WERI-Rb-1 (cell line): ENCODE measurements at regions not wholly inside any gene's neighbourhood (a gene's known extent, or its start where the extent isn't known, plus 50 kb on each side); places are given as distances from the start of the nearest gene placed in this dataset.

Experiments
- DNase-seq: peaks from one replicate; pipeline ENCODE4 v3.0.0-alpha.2; 2020
- H3K27ac ChIP-seq: fragments of 250-450 bp; sonication (Bioruptor Pico); 2 replicates; pipeline ENCODE4 v1.5.1; 2020; ENCODE audit warnings: mild to moderate bottlenecking, moderate library complexity
- H3K27me3 ChIP-seq: fragments of 250-450 bp; sonication (Bioruptor Pico); 2 replicates; pipeline ENCODE4 v1.5.1; 2021; ENCODE audit warnings: mild to moderate bottlenecking, low read depth, moderate library complexity; ENCODE audit not compliant: insufficient read depth, severe bottlenecking
- H3K36me3 ChIP-seq: fragments of 250-450 bp; sonication (Bioruptor Pico); 2 replicates; pipeline ENCODE4 v1.5.1; 2020; ENCODE audit warnings: mild to moderate bottlenecking, moderate library complexity
- H3K4me3 ChIP-seq: 2 replicates; pipeline ENCODE4 v1.5.1; 2011; ENCODE audit warnings: low read depth, mild to moderate bottlenecking, control low read depth, low read length
- H3K9me3 ChIP-seq: fragments of 250-450 bp; sonication (Bioruptor Pico); 2 replicates; pipeline ENCODE4 v1.5.1; 2021; ENCODE audit warnings: mild to moderate bottlenecking, moderate library complexity; ENCODE audit not compliant: severe bottlenecking
- CTCF ChIP-seq: IDR thresholded peaks from 2 replicates; pipeline ENCODE4 v1.5.1; 2011; ENCODE audit warnings: low read depth, mild to moderate bottlenecking, control low read depth, inconsistent platforms, low read length

GRCh38 chr16:8452941-8453340 lies 137.4 kb downstream of the TMEM114 start:
- Histone ChIP-seq H3K27ac (no peak overlapping the region), H3K4me3 (no peak overlapping the region), H3K36me3 (no peaks in the 10 kb centered on the region), H3K9me3 (peaks cover 6% of the 10 kb centered on the region), H3K27me3 (peaks cover 67% of the 10 kb centered on the region)
- no peak for DNase-seq
- no peak for TF ChIP-seq CTCF

GRCh38 chr16:8436931-8437330 lies 153.4 kb downstream of the TMEM114 start:
- DNase-seq = no peak
- H3K9me3 ChIP-seq = peaks cover 4% of the 10 kb centered on the region
- H3K27me3 ChIP-seq = peaks cover 75% of the 10 kb centered on the region
- H3K27ac ChIP-seq = no peak overlapping the region
- H3K36me3 ChIP-seq = no peaks in the 10 kb centered on the region
- TF ChIP-seq CTCF = no peak
- H3K4me3 ChIP-seq = no peak overlapping the region

- Histone ChIP-seq H3K27ac (no peak overlapping the region), H3K9me3 (no peaks in the 10 kb centered on the region), H3K27me3 (peaks cover 62% of the 10 kb centered on the region), H3K36me3 (no peaks in the 10 kb centered on the region), H3K4me3 (no peak overlapping the region)
- DNase-seq = no peak
- no peak for TF ChIP-seq CTCF
These were observed 158.5 kb downstream of the TMEM114 start for GRCh38 chr16:8431783-8432182.

GRCh38 chr16:8430401-8430800 lies 159.9 kb downstream of the TMEM114 start:
- H3K9me3 ChIP-seq = no peaks in the 10 kb centered on the region
- H3K27me3 ChIP-seq = peaks cover 55% of the 10 kb centered on the region
- no peak for TF ChIP-seq CTCF

GRCh38 chr16:8426569-8426968 lies 163.7 kb downstream of the TMEM114 start:
- TF ChIP-seq CTCF = no peak
- Histone ChIP-seq H3K27ac (no peak overlapping the region), H3K9me3 (no peaks in the 10 kb centered on the region), H3K4me3 (no peak overlapping the region), H3K27me3 (peaks cover 58% of the 10 kb centered on the region), H3K36me3 (no peaks in the 10 kb centered on the region)
- DNase-seq = no peak

More at GRCh38 chr16:8430401-8430800, 159.9 kb downstream of the TMEM114 start:
- H3K27ac ChIP-seq = no peak overlapping the region
- H3K4me3 ChIP-seq = no peak overlapping the region
- no peaks in the 10 kb centered on the region for H3K36me3 ChIP-seq
- no peak for DNase-seq

- TF ChIP-seq CTCF = no peak
- Histone ChIP-seq H3K27ac (no peak overlapping the region), H3K27me3 (peaks cover 49% of the 10 kb centered on the region), H3K36me3 (no peaks in the 10 kb centered on the region), H3K9me3 (no peaks in the 10 kb centered on the region), H3K4me3 (no peak overlapping the region)
- no peak for DNase-seq
These were observed 173.2 kb downstream of the TMEM114 start for GRCh38 chr16:8417145-8417544.
